Neural progenitor cell (in vitro differentiated cells): ENCODE measurements at regions not wholly inside any gene's neighbourhood (a gene's known extent, or its start where the extent isn't known, plus 50 kb on each side); places are given as distances from the start of the nearest gene placed in this dataset.

Experiments used
- CTCF ChIP-seq: fragments of 200-600 bp; sonication (generic); IDR thresholded peaks from 2 replicates; pipeline ENCODE4 v1.5.1; 2017; ENCODE audit warnings: antibody characterized with exemption, mild to moderate bottlenecking
- EZH2 ChIP-seq: fragments of 200-600 bp; sonication (generic); IDR thresholded peaks from 2 replicates; pipeline ENCODE4 v1.6.1; 2017; ENCODE audit warnings: antibody characterized with exemption, mild to moderate bottlenecking, moderate library complexity
- EZH2phosphoT487 ChIP-seq: fragments of 200-600 bp; sonication (generic); IDR thresholded peaks from 2 replicates; pipeline ENCODE4 v1.6.1; 2017; ENCODE audit warnings: antibody characterized with exemption

- TF ChIP-seq CTCF (no peak), EZH2 (no peak), EZH2phosphoT487 (no peak)
Measured at GRCh38 chr7:32191305-32191704, 121.1 kb upstream of the PDE1C start.
